HepG2 (cell line): ENCODE measurements at regions not wholly inside any gene's neighbourhood (a gene's known extent, or its start where the extent isn't known, plus 50 kb on each side); places are given as distances from the start of the nearest gene placed in this dataset.

ENCODE experiments used
- ATAC-seq: fragments of 200-7000 bp; cut with Tn5 transposase; 3 replicates; pipeline ENCODE4 v1.9.1; 2020; ENCODE audit warnings: mild to moderate bottlenecking, moderate library complexity
- BruUV-seq: library from RNA; stranded (reverse); fragments of 400-500 nt; replicated peaks from 2 replicates; lab custom pipeline; 2021; lab: Mats Ljungman, UMichigan
- CTCF ChIA-PET: fragments of 300-600 bp; formaldehyde crosslinking; extraction: SDS; loops from one replicate; lab custom pipeline; 2021; ENCODE audit warnings: low total read pairs, inconsistent platforms, low intra/inter-chr PET ratio; lab: Yijun Ruan, JAX
- POLR2A ChIA-PET: fragments of 350-600 bp; sonication (Branson Sonifier 250); formaldehyde crosslinking; loops from one replicate; lab custom pipeline; 2020; ENCODE audit warnings: antibody characterized with exemption, inconsistent platforms; lab: Yijun Ruan, JAX
- DNase-seq: peaks from one replicate; pipeline ENCODE4 v3.0.0-alpha.2; 2015; ENCODE audit warnings: low spot score
- FAIRE-seq: peaks from 3 replicates; lab custom pipeline; 2011; peaks lifted over from hg19 to GRCh38; lab: Jason Lieb, UNC
- H2AFZ ChIP-seq: one replicate; pipeline ENCODE4 v1.6.1; 2011; ENCODE audit warnings: low read length, inconsistent platforms
- H3K27ac ChIP-seq: fragments of 300-600 bp; 3 replicates; pipeline ENCODE4 v1.8.0; 2011; ENCODE audit warnings: mixed run types, mild to moderate bottlenecking, mixed read lengths, low read length, inconsistent platforms; ENCODE audit not compliant: insufficient read depth; ENCODE audit errors: extremely low read length
- H3K27me3 ChIP-seq, 2 experiments: fragments of 200-600 bp in 1 of 2; 2 replicates in 1 of 2; 3 replicates in 1 of 2; pipeline versions ENCODE4 v1.6.0 to v1.8.0; 2011; ENCODE audit warnings: low read length in 2 of 2, mild to moderate bottlenecking in 2 of 2, moderate library complexity in 2 of 2, inconsistent platforms in 1 of 2; ENCODE audit not compliant: insufficient read depth in 2 of 2, control insufficient read depth in 1 of 2
- H3K36me3 ChIP-seq, 2 experiments: fragments of 200-600 bp in 1 of 2; replicated peaks in 1 of 2; 2 replicates in 1 of 2; 3 replicates in 1 of 2; pipeline versions ENCODE4 v1.5.1 to v1.8.0; 2011; ENCODE audit warnings: low read length in 2 of 2, inconsistent platforms in 1 of 2; ENCODE audit not compliant: insufficient read depth in 2 of 2, control insufficient read depth in 1 of 2
- H3K4me1 ChIP-seq: 2 replicates; pipeline ENCODE4 v1.5.1; 2012; ENCODE audit warnings: low read length, inconsistent platforms; ENCODE audit not compliant: insufficient read depth
- H3K4me2 ChIP-seq: 2 replicates; pipeline ENCODE4 v1.6.0; 2011; ENCODE audit warnings: low read depth, low read length, inconsistent platforms
- H3K4me3 ChIP-seq, 3 experiments: fragments of 200-600 bp in 1 of 3; sonication (generic), shearing (Covaris generic) in 1 of 3; replicated peaks in 1 of 3; 2 replicates each; pipeline ENCODE4 v1.5.1; 2011 to 2016; ENCODE audit warnings: low read length in 3 of 3, inconsistent platforms in 2 of 3, low read depth in 2 of 3, mild to moderate bottlenecking in 2 of 3, control low read depth in 1 of 3, mixed read lengths in 1 of 3; ENCODE audit not compliant: insufficient read depth in 1 of 3
- H3K79me2 ChIP-seq: one replicate; pipeline ENCODE4 v1.6.1; 2011; ENCODE audit warnings: low read length, inconsistent platforms; ENCODE audit not compliant: insufficient read depth
- H3K9ac ChIP-seq: 2 replicates; pipeline ENCODE4 v1.6.0; 2011; ENCODE audit warnings: mild to moderate bottlenecking, low read depth, low read length, inconsistent platforms; ENCODE audit not compliant: insufficient read depth
- H3K9me3 ChIP-seq: 2 replicates; pipeline ENCODE4 v1.5.1; 2012; ENCODE audit warnings: mild to moderate bottlenecking, low read length
- H4K20me1 ChIP-seq: 2 replicates; pipeline ENCODE4 v1.6.0; 2011; ENCODE audit warnings: inconsistent platforms, mild to moderate bottlenecking, low read length, moderate library complexity; ENCODE audit not compliant: insufficient read depth
- CCAR2 ChIP-seq: fragments of 200-400 bp; formaldehyde crosslinking; optimal IDR thresholded peaks from 2 replicates; pipeline ENCODE3; 2018; ENCODE audit warnings: low read depth, mild to moderate bottlenecking, low read length, moderate library complexity
- FOXM1 ChIP-seq: sonication (generic); formaldehyde crosslinking; IDR thresholded peaks from 2 replicates; pipeline ENCODE4 v1.5.0; 2020; ENCODE audit warnings: missing genetic modification reagents
- HINFP ChIP-seq: sonication (generic); formaldehyde crosslinking; IDR thresholded peaks from 2 replicates; pipeline ENCODE4 v1.4.0; 2020; ENCODE audit warnings: low read depth, mild to moderate bottlenecking, missing genetic modification reagents
- JARID2 ChIP-seq: sonication (generic); formaldehyde crosslinking; IDR thresholded peaks from 2 replicates; pipeline ENCODE4 v1.8.1; 2023; ENCODE audit warnings: missing genetic modification reagents, inconsistent platforms; ENCODE audit not compliant: insufficient replicate concordance
- KDM4B ChIP-seq: sonication (generic); formaldehyde crosslinking; IDR thresholded peaks from 2 replicates; pipeline ENCODE4 v1.4.0; 2020; ENCODE audit warnings: missing genetic modification reagents
- POLR2A ChIP-seq, 2 experiments: IDR thresholded peaks; 2 replicates each; pipeline ENCODE4 v1.6.1; 2011; ENCODE audit warnings: low read depth in 2 of 2, low read length in 2 of 2, mild to moderate bottlenecking in 1 of 2, moderate library complexity in 1 of 2; ENCODE audit not compliant: insufficient read depth in 1 of 2
- SIX1 ChIP-seq: sonication (generic); formaldehyde crosslinking; IDR thresholded peaks from 2 replicates; pipeline ENCODE4 v1.4.0; 2020; ENCODE audit warnings: missing genetic modification reagents, borderline replicate concordance
- SP140L ChIP-seq: sonication (generic); formaldehyde crosslinking; IDR thresholded peaks from 2 replicates; pipeline ENCODE4 v1.4.0; 2020; ENCODE audit warnings: missing genetic modification reagents, borderline replicate concordance
- TEAD3 ChIP-seq: optimal IDR thresholded peaks from 2 replicates; pipeline ENCODE3; 2016; ENCODE audit warnings: borderline replicate concordance
- TFE3 ChIP-seq: IDR thresholded peaks from 2 replicates; pipeline ENCODE4 v1.6.1; 2016
- THAP8 ChIP-seq: sonication (generic); formaldehyde crosslinking; IDR thresholded peaks from 2 replicates; pipeline ENCODE4 v1.5.1; 2020; ENCODE audit warnings: missing genetic modification reagents, mild to moderate bottlenecking, borderline replicate concordance
- ZGPAT ChIP-seq: IDR thresholded peaks from 2 replicates; pipeline ENCODE4 v1.6.1; 2016; ENCODE audit warnings: mild to moderate bottlenecking
- ZNF552 ChIP-seq: sonication (generic); formaldehyde crosslinking; IDR thresholded peaks from 2 replicates; pipeline ENCODE4 v1.9.0; 2022; ENCODE audit warnings: missing genetic modification reagents, mild to moderate bottlenecking, borderline replicate concordance
- ZNF570 ChIP-seq: sonication (generic); formaldehyde crosslinking; IDR thresholded peaks from 2 replicates; pipeline ENCODE4 v1.4.0; 2020; ENCODE audit warnings: mild to moderate bottlenecking, missing genetic modification reagents, borderline replicate concordance
- ZSCAN21 ChIP-seq: sonication (generic); formaldehyde crosslinking; IDR thresholded peaks from 2 replicates; pipeline ENCODE4 v1.8.0; 2022; ENCODE audit warnings: mild to moderate bottlenecking, missing genetic modification reagents, moderate library complexity, borderline replicate concordance
- WGBS: methylation state at CpG from one replicate; pipeline ENCODE4 v1.1.6; 2017; ENCODE audit warnings: low lambda C conversion rate; 5-methylcytosine and 5-hydroxymethylcytosine counted together
- in situ Hi-C: cut with HindIII; loops from 2 replicates; pipeline ENCODE4 v1.10.0; 2017; ENCODE audit warnings: low pct_unique_long_range_greater_than_20kb; ENCODE audit not compliant: extremely low pct_ligation_motif_present
- intact Hi-C: fragments of 100-400 bp; cut with micrococcal nuclease; formaldehyde crosslinking; loops from one replicate; pipeline ENCODE4 v1.10.0; 2022; ENCODE audit not compliant: unreplicated experiment

GRCh38 chr18:24811950-24812681 lies 351.7 kb downstream of the HRH4 start:
- no peak for DNase-seq
- TF ChIP-seq FOXM1 (no peak), TFE3 (CRISPR knock-in tag) (no peak), SP140L (no peak), TEAD3 (no peak), KDM4B (CRISPR knock-in tag) (no peak), THAP8 (no peak), SIX1 (no peak), ZGPAT (no peak), ZNF552 (CRISPR knock-in tag) (no peak), ZSCAN21 (no peak), POLR2A (IDR thresholded peaks at IDR 0.05; ENCODE audit: insufficient read depth in 1 of 2, low read depth in 2 of 2, low read length in 2 of 2) (no peak), JARID2 (CRISPR knock-in tag) (no peak), CCAR2 (no peak), HINFP (CRISPR knock-in tag) (no peak), ZNF570 (CRISPR knock-in tag) (no peak)

More at GRCh38 chr18:24811950-24812681, 351.7 kb downstream of the HRH4 start:
- intact Hi-C loops, result no loop called here
- no peak overlapping the region for H3K4me2 ChIP-seq
- no peaks in the 10 kb centered on the region for H3K79me2 ChIP-seq
- FAIRE-seq, result no peak
- 20% methylated on average over 8 of the region's 11 CpGs for WGBS
- ChIA-PET CTCF (no interaction called here), POLR2A (no interaction called here)
- H3K27me3 ChIP-seq, result no peaks in the 10 kb centered on the region; a peak in 2 of 5 replicates
- H3K27ac ChIP-seq, result no peak overlapping the region
- H4K20me1 ChIP-seq, result no peaks in the 10 kb centered on the region
- no TSS peak for BruUV-seq
- H3K9ac ChIP-seq, result no peak overlapping the region
- H3K4me1 ChIP-seq, result no peaks in the 10 kb centered on the region
- no peak overlapping the region for H3K4me3 ChIP-seq
- in situ Hi-C loops, result no loop called here
- no peaks in the 10 kb centered on the region for H3K9me3 ChIP-seq
- H3K36me3 ChIP-seq, result no peaks in the 10 kb centered on the region
- ATAC-seq, result no peak
- no peak overlapping the region for H2AFZ ChIP-seq
